NCI-H82 treated with DMSO at 0.1 percent for 48 hours (cell line): ENCODE measurements at regions not wholly inside any gene's neighbourhood (a gene's known extent, or its start where the extent isn't known, plus 50 kb on each side); places are given as distances from the start of the nearest gene placed in this dataset.
"Not testable (repeated sequence)": the region's sequence is repeated elsewhere in the genome, so short reads cannot be mapped to it uniquely, and the experiment has no call there.

Source experiments
- DNase-seq: peaks from one replicate; lab custom pipeline; 2025; ENCODE audit not compliant: unreplicated experiment; lab: John Stamatoyannopoulos, UW

DNA sequence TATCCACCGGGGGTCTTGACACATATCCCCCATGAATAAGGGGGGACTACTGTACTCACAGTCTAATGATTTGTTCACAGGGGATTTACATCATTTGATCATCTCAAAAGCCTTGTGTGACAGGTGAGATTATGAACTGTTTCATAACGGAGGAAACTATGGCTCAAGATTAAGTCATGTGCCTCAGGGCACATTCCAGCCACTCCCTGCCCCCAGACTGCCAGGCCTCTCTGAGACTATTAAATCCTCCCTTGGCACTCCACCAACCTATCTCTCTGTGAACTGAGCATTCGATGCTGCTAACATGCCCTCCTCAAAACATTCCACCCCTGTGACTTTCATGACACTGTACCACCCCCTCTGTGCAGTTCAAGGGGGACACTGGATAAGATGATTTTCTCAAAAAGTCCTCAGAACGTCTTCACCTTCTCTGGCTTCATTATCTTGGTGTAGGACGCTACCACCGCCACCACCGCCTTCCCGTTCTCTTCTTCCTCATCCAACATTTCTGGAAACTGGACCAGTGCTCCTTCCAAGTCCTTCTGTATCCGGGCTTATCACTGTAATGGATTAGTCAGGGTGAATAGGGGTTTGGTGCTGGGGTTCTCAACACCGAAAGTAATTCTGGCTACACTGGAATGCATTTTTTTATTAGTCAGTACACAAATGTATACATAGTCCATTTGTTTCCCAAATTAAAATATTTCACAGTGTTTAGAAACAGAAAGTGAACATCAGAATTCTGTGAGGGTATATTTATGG lies 169.6 kb downstream of the KCNS3 start:
- no peak for DNase-seq

GRCh38 chr2:18047213-18047611 lies 168.7 kb downstream of the KCNS3 start:
- no peak for DNase-seq

DNA sequence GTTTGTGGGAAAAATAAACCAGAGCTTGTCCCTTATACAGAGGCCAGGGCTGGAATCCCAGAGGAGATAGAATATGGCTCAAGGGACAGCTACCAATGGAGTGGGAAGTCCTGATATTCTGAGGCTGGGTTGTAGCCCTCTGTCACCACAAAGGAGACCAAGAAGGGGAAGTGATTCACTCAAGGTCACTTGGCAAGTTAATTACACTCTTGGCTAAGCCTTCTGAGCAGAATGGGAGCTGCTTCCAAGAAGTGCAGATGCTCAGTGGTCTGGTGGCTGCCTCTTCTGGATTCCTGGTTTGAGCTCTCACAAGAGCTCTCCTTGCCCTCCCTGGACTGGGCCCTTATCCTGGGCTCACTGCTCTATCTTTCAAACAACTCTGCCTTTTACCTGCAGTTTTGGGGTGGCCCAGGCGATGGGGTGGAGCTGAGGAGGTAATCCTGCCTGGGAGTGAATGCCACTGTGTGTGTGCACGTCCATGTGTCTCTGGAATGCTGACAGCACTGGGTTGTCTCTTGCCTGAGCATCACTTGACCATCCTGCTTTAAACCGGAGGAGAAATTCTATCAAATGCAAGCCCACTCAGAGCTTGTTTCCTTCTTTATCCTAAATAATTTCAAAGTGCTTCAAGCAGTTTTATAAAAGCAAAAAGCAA lies 168.2 kb downstream of the KCNS3 start:
- DNase-seq, result no peak

- DNase-seq, result no peak
These were observed 167.6 kb downstream of the KCNS3 start for GRCh38 chr2:18046017-18046416.

- DNase-seq, result no peak
These were observed 166.8 kb downstream of the KCNS3 start for GRCh38 chr2:18045230-18045629.

- DNase-seq, result not testable (repeated sequence)
These were observed 138.9 kb downstream of the KCNS3 start for GRCh38 chr2:18017381-18017780.

DNA sequence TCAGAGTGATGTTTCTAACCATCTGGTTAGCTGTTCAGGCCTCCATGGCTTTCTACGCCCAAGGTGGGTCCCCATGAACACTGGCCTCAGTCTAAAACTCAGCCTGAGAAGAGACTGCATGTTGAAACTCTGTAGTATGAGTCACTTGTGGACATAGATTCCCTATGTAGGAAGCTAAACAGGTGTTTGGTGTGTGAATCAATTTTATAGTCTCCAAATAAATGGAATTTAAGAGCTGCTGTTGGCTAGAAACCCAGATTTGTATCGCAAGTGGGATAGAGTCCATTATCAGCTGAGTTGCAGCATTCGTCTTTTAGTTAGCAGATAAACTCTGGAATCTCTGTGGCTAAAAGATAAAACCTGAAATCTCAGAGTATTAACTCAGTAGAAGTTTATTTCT lies 131.4 kb downstream of the KCNS3 start:
- DNase-seq, result no peak

DNA sequence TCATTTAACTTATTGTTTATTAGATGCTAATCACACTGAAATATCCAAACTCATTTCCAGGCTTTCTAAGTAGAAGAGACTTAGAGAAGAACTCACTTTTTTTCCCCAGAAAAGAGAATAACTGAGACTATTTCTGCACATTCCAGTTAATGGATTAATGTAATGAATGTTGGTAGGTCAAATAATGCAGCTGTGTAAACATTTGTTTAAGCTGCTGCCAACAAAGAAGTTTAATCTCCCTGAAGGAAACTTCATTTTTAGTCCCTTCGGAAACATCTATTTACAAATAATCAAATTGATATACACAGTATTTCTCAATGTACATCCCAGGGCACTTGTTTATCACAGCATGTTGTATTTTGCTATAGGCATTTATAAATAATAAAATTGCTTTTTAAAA lies 126.9 kb downstream of the KCNS3 start:
- DNase-seq, result no peak

GRCh38 chr2:18001671-18002070 lies 123.2 kb downstream of the KCNS3 start:
- DNase-seq, result no peak

- DNase-seq, result no peak
These were observed 118.5 kb downstream of the KCNS3 start for GRCh38 chr2:17996978-17997377.

- no peak for DNase-seq
These were observed 117.1 kb downstream of the KCNS3 start for GRCh38 chr2:17995593-17995992.
